Ovary (tissue), 7 donors: ENCODE measurements at regions not wholly inside any gene's neighbourhood (a gene's known extent, or its start where the extent isn't known, plus 50 kb on each side); places are given as distances from the start of the nearest gene placed in this dataset.

ENCODE experiments used
- DNase-seq, 5 donors: peaks; one replicate each; pipeline ENCODE4 v3.0.0-alpha.2; 2019 to 2020
- H3K27ac ChIP-seq, 2 donors: fragments of 200-600 bp; one replicate each; pipeline versions ENCODE4 v1.5.1 to v1.8.0; 2019 to 2022
- H3K27me3 ChIP-seq: fragments of 200-600 bp; one replicate; pipeline ENCODE4 v1.8.0; 2022
- H3K36me3 ChIP-seq: fragments of 200-600 bp; sonication (generic); one replicate; pipeline ENCODE4 v1.5.1; 2019
- H3K4me1 ChIP-seq: one replicate; pipeline ENCODE4 v1.8.1; 2013; ENCODE audit warnings: mild to moderate bottlenecking, moderate library complexity; ENCODE audit not compliant: insufficient read depth
- H3K4me3 ChIP-seq: fragments of 200-600 bp; sonication (generic); one replicate; pipeline ENCODE4 v1.5.1; 2017
- H3K9me3 ChIP-seq, 2 donors: fragments of 200-600 bp in 1 of 2; sonication (generic) in 1 of 2; one replicate each; pipeline versions ENCODE4 v1.5.1 to v1.8.1; 2013 to 2019; ENCODE audit warnings: mild to moderate bottlenecking in 1 of 2, moderate library complexity in 1 of 2
- CTCF ChIP-seq, 3 donors: fragments of 450-650 bp in 2 of 3; fragments of 200-600 bp in 1 of 3; IDR thresholded peaks; one replicate each; pipeline versions ENCODE4 v1.5.1 to v1.8.0; 2016 to 2022; ENCODE audit warnings: antibody characterized with exemption in 3 of 3, mild to moderate bottlenecking in 1 of 3
- EP300 ChIP-seq: sonication (generic); formaldehyde crosslinking; IDR thresholded peaks from one replicate; pipeline ENCODE4 v1.6.1; 2017; ENCODE audit warnings: antibody characterized with exemption
- POLR2A ChIP-seq: fragments of 450-650 bp; IDR thresholded peaks from one replicate; pipeline ENCODE4 v1.6.1; 2017; ENCODE audit warnings: antibody characterized with exemption, mild to moderate bottlenecking, moderate library complexity
- WGBS, 3 donors: extraction: QIAGEN DNeasy Blood & Tissue Kit in 1 of 3; methylation state at CpG; one replicate each; pipeline versions ENCODE4 v1.1.5 to v1.1.7; 2013 to 2017; 5-methylcytosine and 5-hydroxymethylcytosine counted together
- intact Hi-C, 4 donors: fragments of 100-400 bp; cut with DNase I; formaldehyde crosslinking; loops; one replicate each; pipeline versions ENCODE4 v1.11.0 to v1.15.1; 2022 to 2023
- donor health status: DM: no; HTN: no; CAD: no; lungs with moderate emphysema.
- donor health status: DM: no; HTN: no; CAD: no.
- donor health status: Bipolar disorder and iron deficiency.
- donor health status: DM: no; HTN: no; CAD: no.
- donor health status: DM: yes; HTN: yes; CAD: no.

- H3K4me3 ChIP-seq, result no peak overlapping the region
- H3K9me3 ChIP-seq, result no peaks in the 10 kb centered on the region
- H3K4me1 ChIP-seq, result no peaks in the 10 kb centered on the region
- no peak for TF ChIP-seq EP300
- no peak for TF ChIP-seq POLR2A
- TF ChIP-seq CTCF (IDR thresholded peaks at IDR 0.05), result no peak
- intact Hi-C loops, result no loop called here
- H3K36me3 ChIP-seq, result no peaks in the 10 kb centered on the region
- H3K27ac ChIP-seq, result no peak overlapping the region
- WGBS, 3 donors, result 90 to 93% (median 92%) methylated on average over 2 of the region's 2 CpGs
- H3K27me3 ChIP-seq, result no peaks in the 10 kb centered on the region
- DNase-seq, result no peak
Observed at GRCh38 chr13:105452895-105453294, 1082.6 kb downstream of the EFNB2 start.

- no peaks in the 10 kb centered on the region for H3K4me1 ChIP-seq
- intact Hi-C loops, result no loop called here
- TF ChIP-seq EP300 (no peak), POLR2A (no peak), CTCF (IDR thresholded peaks at IDR 0.05) (no peak)
- no peak overlapping the region for H3K4me3 ChIP-seq
- no peak overlapping the region for H3K27ac ChIP-seq
- H3K27me3 ChIP-seq, result no peaks in the 10 kb centered on the region
- DNase-seq, result no peak
- 80 to 87% (median 80%) methylated on average over 4 of the region's 4 CpGs for WGBS, 3 donors
- no peaks in the 10 kb centered on the region for H3K36me3 ChIP-seq
- no peaks in the 10 kb centered on the region for H3K9me3 ChIP-seq
Observed at GRCh38 chr13:105450784-105451183, 1084.7 kb downstream of the EFNB2 start.

GRCh38 chr13:105448811-105449210 is 1086.7 kb downstream of the EFNB2 start:
- H3K4me1 ChIP-seq, result no peaks in the 10 kb centered on the region
- no peaks in the 10 kb centered on the region for H3K27me3 ChIP-seq
- no peak for DNase-seq
- no peaks in the 10 kb centered on the region for H3K36me3 ChIP-seq
- WGBS, 3 donors, result 62 to 75% (median 74%) methylated on average over 1 of the region's 1 CpG
- H3K9me3 ChIP-seq, result no peaks in the 10 kb centered on the region
- no peak overlapping the region for H3K27ac ChIP-seq
- intact Hi-C loops, result no loop called here
- TF ChIP-seq POLR2A, result no peak
- no peak for TF ChIP-seq CTCF (IDR thresholded peaks at IDR 0.05)
- H3K4me3 ChIP-seq, result no peak overlapping the region

- intact Hi-C loops, result no loop called here
- Histone ChIP-seq H3K9me3 (no peaks in the 10 kb centered on the region), H3K36me3 (no peaks in the 10 kb centered on the region), H3K4me3 (no peak overlapping the region), H3K27me3 (no peaks in the 10 kb centered on the region), H3K4me1 (no peaks in the 10 kb centered on the region), H3K27ac (no peak overlapping the region)
- DNase-seq, result no peak
- 58 to 79% (median 76%) methylated on average over 4 of the region's 4 CpGs for WGBS, 3 donors
- TF ChIP-seq CTCF (IDR thresholded peaks at IDR 0.05), result no peak
- TF ChIP-seq EP300, result no peak
- no peak for TF ChIP-seq POLR2A
Observed at GRCh38 chr13:105446197-105446596, 1089.3 kb downstream of the EFNB2 start.

- no peaks in the 10 kb centered on the region for H3K36me3 ChIP-seq
- H3K9me3 ChIP-seq, result no peaks in the 10 kb centered on the region
- H3K4me1 ChIP-seq, result no peaks in the 10 kb centered on the region
- intact Hi-C loops, result no loop called here
- DNase-seq, result no peak
- 48 to 69% (median 62%) methylated on average over 4 of the region's 4 CpGs for WGBS, 3 donors
- H3K4me3 ChIP-seq, result no peak overlapping the region
- H3K27ac ChIP-seq, result no peak overlapping the region
- no peaks in the 10 kb centered on the region for H3K27me3 ChIP-seq
- TF ChIP-seq POLR2A (no peak), CTCF (IDR thresholded peaks at IDR 0.05) (no peak), EP300 (no peak)
Observed at GRCh38 chr13:105445796-105446195, 1089.7 kb downstream of the EFNB2 start.
